ENCODE measurements at regions not wholly inside any gene's neighbourhood (a gene's known extent, or its start where the extent isn't known, plus 50 kb on each side); places are given as distances from the start of the nearest gene placed in this dataset.

GRCh38 chr3:194999491-194999890, 271.5 kb downstream of the XXYLT1 start:
- no peak for TF ChIP-seq CC2D1A (CRISPR knock-in tag; IDR thresholded peaks at IDR 0.05)
- no peak for TF ChIP-seq ELK4 (CRISPR knock-in tag; IDR thresholded peaks at IDR 0.05; ENCODE audit: borderline replicate concordance)
- no peak for TF ChIP-seq RBM39 (IDR thresholded peaks at IDR 0.05; ENCODE audit: low read depth, low read length, poor library complexity, severe bottlenecking)
- TF ChIP-seq ADNP (CRISPR knock-in tag; IDR thresholded peaks at IDR 0.05), result no peak
- no peak for TF ChIP-seq IRF2 (CRISPR knock-in tag; IDR thresholded peaks at IDR 0.05)
